Gastrocnemius medialis (tissue), 4 donors: ENCODE measurements at regions not wholly inside any gene's neighbourhood (a gene's known extent, or its start where the extent isn't known, plus 50 kb on each side); places are given as distances from the start of the nearest gene placed in this dataset.

Source experiments
- CTCF ChIP-seq, 5 experiments: fragments of 450-650 bp in 3 of 5; fragments of 200-600 bp in 2 of 5; sonication (generic) in 2 of 5; IDR thresholded peaks in 4 of 5; conservative IDR thresholded peaks in 1 of 5; 1 replicate in 4 of 5; 2 replicates in 1 of 5; pipeline ENCODE4 v1.5.1; 2016 to 2019; ENCODE audit warnings: antibody characterized with exemption in 5 of 5, mild to moderate bottlenecking in 3 of 5, moderate library complexity in 3 of 5
- POLR2A ChIP-seq, 2 donors: fragments of 450-650 bp; IDR thresholded peaks; one replicate each; pipeline ENCODE4 v1.6.1; 2017; ENCODE audit warnings: antibody characterized with exemption in 2 of 2, mild to moderate bottlenecking in 2 of 2, moderate library complexity in 2 of 2

GRCh38 chr2:121101093-121101715 lies 183.8 kb downstream of the TFCP2L1 start:
- TF ChIP-seq CTCF (IDR thresholded peaks at IDR 0.05 in 4 of 5, conservative IDR thresholded peaks at IDR 0.05 in 1 of 5) (no peak), POLR2A (IDR thresholded peaks at IDR 0.05) (no peak)
